ENCODE measurements at regions not wholly inside any gene's neighbourhood (a gene's known extent, or its start where the extent isn't known, plus 50 kb on each side); places are given as distances from the start of the nearest gene placed in this dataset.
"Not testable (repeated sequence)": the region's sequence is repeated elsewhere in the genome, so short reads cannot be mapped to it uniquely, and the experiment has no call there.

GRCh38 chr7:76863150-76863773 is 168.9 kb downstream of the SPDYE17 start:
- not testable (repeated sequence) for H3K27ac ChIP-seq (ENCODE audit: low read depth, low read length); H3K9me3 ChIP-seq (ENCODE audit: low read length); H3K4me3 ChIP-seq (ENCODE audit: low read depth in 1 of 2, low read length in 2 of 2); H3K9ac ChIP-seq (ENCODE audit: low read length); H3K4me1 ChIP-seq (ENCODE audit: insufficient read depth, low read length); H3K36me3 ChIP-seq (ENCODE audit: insufficient read depth, low read length); H3K27me3 ChIP-seq (ENCODE audit: control insufficient read depth in 1 of 2, insufficient read depth in 2 of 2, low read length in 2 of 2)

- not testable (repeated sequence) for H3K4me1 ChIP-seq (ENCODE audit: insufficient read depth, low read length); H3K9me3 ChIP-seq (ENCODE audit: low read length); H3K27ac ChIP-seq (ENCODE audit: low read depth, low read length); H3K9ac ChIP-seq (ENCODE audit: low read length); H3K4me3 ChIP-seq (ENCODE audit: low read depth in 1 of 2, low read length in 2 of 2); H3K36me3 ChIP-seq (ENCODE audit: insufficient read depth, low read length); H3K27me3 ChIP-seq (ENCODE audit: control insufficient read depth in 1 of 2, insufficient read depth in 2 of 2, low read length in 2 of 2)
These were observed 169.9 kb downstream of the SPDYE17 start for GRCh38 chr7:76862241-76862640.

- not testable (repeated sequence) for H3K9ac ChIP-seq (ENCODE audit: low read length); H3K4me3 ChIP-seq (ENCODE audit: low read depth in 1 of 2, low read length in 2 of 2); H3K4me1 ChIP-seq (ENCODE audit: insufficient read depth, low read length); H3K9me3 ChIP-seq (ENCODE audit: low read length); H3K36me3 ChIP-seq (ENCODE audit: insufficient read depth, low read length); H3K27ac ChIP-seq (ENCODE audit: low read depth, low read length); H3K27me3 ChIP-seq (ENCODE audit: control insufficient read depth in 1 of 2, insufficient read depth in 2 of 2, low read length in 2 of 2)
These were observed 172.2 kb downstream of the SPDYE17 start for GRCh38 chr7:76859933-76860332.

- H3K9me3 ChIP-seq (ENCODE audit: low read length); H3K27ac ChIP-seq (ENCODE audit: low read depth, low read length); H3K4me3 ChIP-seq (ENCODE audit: low read depth in 1 of 2, low read length in 2 of 2); H3K36me3 ChIP-seq (ENCODE audit: insufficient read depth, low read length); H3K9ac ChIP-seq (ENCODE audit: low read length); H3K27me3 ChIP-seq (ENCODE audit: control insufficient read depth in 1 of 2, insufficient read depth in 2 of 2, low read length in 2 of 2); H3K4me1 ChIP-seq (ENCODE audit: insufficient read depth, low read length): not testable (repeated sequence)
These were observed 177.5 kb downstream of the SPDYE17 start for GRCh38 chr7:76854631-76855030.

- H3K27ac ChIP-seq (ENCODE audit: low read depth, low read length); H3K4me3 ChIP-seq (ENCODE audit: low read depth in 1 of 2, low read length in 2 of 2); H3K27me3 ChIP-seq (ENCODE audit: control insufficient read depth in 1 of 2, insufficient read depth in 2 of 2, low read length in 2 of 2); H3K4me1 ChIP-seq (ENCODE audit: insufficient read depth, low read length); H3K9me3 ChIP-seq (ENCODE audit: low read length); H3K36me3 ChIP-seq (ENCODE audit: insufficient read depth, low read length); H3K9ac ChIP-seq (ENCODE audit: low read length): not testable (repeated sequence)
These were observed 179.2 kb downstream of the SPDYE17 start for GRCh38 chr7:76852787-76853584.

GRCh38 chr7:76852362-76852761 is 179.8 kb downstream of the SPDYE17 start:
- H3K9ac ChIP-seq (ENCODE audit: low read length); H3K9me3 ChIP-seq (ENCODE audit: low read length); H3K27ac ChIP-seq (ENCODE audit: low read depth, low read length); H3K4me3 ChIP-seq (ENCODE audit: low read depth in 1 of 2, low read length in 2 of 2); H3K27me3 ChIP-seq (ENCODE audit: control insufficient read depth in 1 of 2, insufficient read depth in 2 of 2, low read length in 2 of 2); H3K36me3 ChIP-seq (ENCODE audit: insufficient read depth, low read length); H3K4me1 ChIP-seq (ENCODE audit: insufficient read depth, low read length): not testable (repeated sequence)

GRCh38 chr7:76851617-76852016 is 180.5 kb downstream of the SPDYE17 start:
- not testable (repeated sequence) for H3K9ac ChIP-seq (ENCODE audit: low read length); H3K4me3 ChIP-seq (ENCODE audit: low read depth in 1 of 2, low read length in 2 of 2); H3K4me1 ChIP-seq (ENCODE audit: insufficient read depth, low read length); H3K9me3 ChIP-seq (ENCODE audit: low read length); H3K27me3 ChIP-seq (ENCODE audit: control insufficient read depth in 1 of 2, insufficient read depth in 2 of 2, low read length in 2 of 2); H3K36me3 ChIP-seq (ENCODE audit: insufficient read depth, low read length); H3K27ac ChIP-seq (ENCODE audit: low read depth, low read length)

GRCh38 chr7:76849887-76850563 is 182.1 kb downstream of the SPDYE17 start:
- H3K27me3 ChIP-seq (ENCODE audit: control insufficient read depth in 1 of 2, insufficient read depth in 2 of 2, low read length in 2 of 2); H3K9ac ChIP-seq (ENCODE audit: low read length); H3K36me3 ChIP-seq (ENCODE audit: insufficient read depth, low read length); H3K27ac ChIP-seq (ENCODE audit: low read depth, low read length); H3K4me1 ChIP-seq (ENCODE audit: insufficient read depth, low read length); H3K9me3 ChIP-seq (ENCODE audit: low read length); H3K4me3 ChIP-seq (ENCODE audit: low read depth in 1 of 2, low read length in 2 of 2): not testable (repeated sequence)

- not testable (repeated sequence) for H3K4me1 ChIP-seq (ENCODE audit: insufficient read depth, low read length); H3K4me3 ChIP-seq (ENCODE audit: low read depth in 1 of 2, low read length in 2 of 2); H3K9ac ChIP-seq (ENCODE audit: low read length); H3K9me3 ChIP-seq (ENCODE audit: low read length); H3K36me3 ChIP-seq (ENCODE audit: insufficient read depth, low read length); H3K27ac ChIP-seq (ENCODE audit: low read depth, low read length); H3K27me3 ChIP-seq (ENCODE audit: control insufficient read depth in 1 of 2, insufficient read depth in 2 of 2, low read length in 2 of 2)
These were observed 192.3 kb downstream of the SPDYE17 start for GRCh38 chr7:76839879-76840278.

- not testable (repeated sequence) for H3K4me1 ChIP-seq (ENCODE audit: insufficient read depth, low read length); H3K36me3 ChIP-seq (ENCODE audit: insufficient read depth, low read length); H3K9me3 ChIP-seq (ENCODE audit: low read length); H3K27ac ChIP-seq (ENCODE audit: low read depth, low read length); H3K27me3 ChIP-seq (ENCODE audit: control insufficient read depth in 1 of 2, insufficient read depth in 2 of 2, low read length in 2 of 2); H3K4me3 ChIP-seq (ENCODE audit: low read depth in 1 of 2, low read length in 2 of 2); H3K9ac ChIP-seq (ENCODE audit: low read length)
These were observed 192.9 kb downstream of the SPDYE17 start for GRCh38 chr7:76839214-76839613.

- H3K9ac ChIP-seq (ENCODE audit: low read length); H3K4me3 ChIP-seq (ENCODE audit: low read depth in 1 of 2, low read length in 2 of 2); H3K9me3 ChIP-seq (ENCODE audit: low read length); H3K4me1 ChIP-seq (ENCODE audit: insufficient read depth, low read length); H3K27me3 ChIP-seq (ENCODE audit: control insufficient read depth in 1 of 2, insufficient read depth in 2 of 2, low read length in 2 of 2); H3K36me3 ChIP-seq (ENCODE audit: insufficient read depth, low read length); H3K27ac ChIP-seq (ENCODE audit: low read depth, low read length): not testable (repeated sequence)
These were observed 193.8 kb downstream of the SPDYE17 start for GRCh38 chr7:76838357-76838756.

GRCh38 chr7:76829233-76829632 is 202.2 kb upstream of the POMZP3 start:
- H3K9ac ChIP-seq (ENCODE audit: low read length); H3K36me3 ChIP-seq (ENCODE audit: insufficient read depth, low read length); H3K27ac ChIP-seq (ENCODE audit: low read depth, low read length); H3K4me3 ChIP-seq (ENCODE audit: low read depth in 1 of 2, low read length in 2 of 2); H3K9me3 ChIP-seq (ENCODE audit: low read length); H3K4me1 ChIP-seq (ENCODE audit: insufficient read depth, low read length); H3K27me3 ChIP-seq (ENCODE audit: control insufficient read depth in 1 of 2, insufficient read depth in 2 of 2, low read length in 2 of 2): not testable (repeated sequence)
